HG02588 (cell line): ENCODE measurements at regions not wholly inside any gene's neighbourhood (a gene's known extent, or its start where the extent isn't known, plus 50 kb on each side); places are given as distances from the start of the nearest gene placed in this dataset.
"Not testable (repeated sequence)": the region's sequence is repeated elsewhere in the genome, so short reads cannot be mapped to it uniquely, and the experiment has no call there.

Experiments
- ATAC-seq: cut with Tn5 transposase; IDR thresholded peaks from one replicate; pipeline ENCODE4 v1.9.1; 2021; ENCODE audit warnings: mild to moderate bottlenecking, moderate library complexity; ENCODE audit not compliant: unreplicated experiment

GRCh38 chr9:7739595-7739994, 60.0 kb downstream of the DMAC1 start:
- ATAC-seq = no peak

DNA sequence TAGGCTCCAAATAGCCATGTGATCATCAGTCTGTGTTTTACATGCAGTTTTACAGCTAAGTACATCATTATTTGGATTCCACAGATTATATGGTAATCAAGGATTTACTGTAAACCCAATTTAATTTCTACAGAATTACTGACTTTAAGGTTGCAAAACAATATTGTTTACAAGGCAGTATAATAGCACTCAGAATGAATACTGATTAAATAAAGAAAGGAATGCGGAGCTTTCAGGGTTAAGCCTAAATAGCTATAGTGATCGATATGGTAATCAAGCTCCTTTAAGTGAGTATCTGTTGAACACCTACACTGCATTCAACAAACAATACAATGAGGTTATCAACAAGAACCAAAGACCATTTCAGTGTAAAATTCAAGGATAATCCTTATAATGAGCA, 64.3 kb downstream of the DMAC1 start:
- ATAC-seq = no peak

DNA sequence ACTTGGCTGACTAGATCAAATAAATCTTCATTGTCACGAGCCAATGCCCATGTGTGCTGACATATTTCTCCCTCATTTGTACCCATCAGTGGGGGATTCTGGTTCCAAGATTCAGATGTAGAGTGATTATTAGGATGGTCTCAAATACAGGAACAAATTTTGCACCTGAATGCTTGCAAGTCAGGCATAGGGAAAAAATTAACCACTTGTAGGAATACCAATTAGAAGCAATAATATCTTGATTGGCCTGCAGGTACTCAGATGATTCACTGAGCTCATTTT, 69.5 kb downstream of the DMAC1 start:
- ATAC-seq = no peak

- no peak for ATAC-seq
Measured at GRCh38 chr9:7729371-7730163, 70.0 kb downstream of the DMAC1 start.

DNA sequence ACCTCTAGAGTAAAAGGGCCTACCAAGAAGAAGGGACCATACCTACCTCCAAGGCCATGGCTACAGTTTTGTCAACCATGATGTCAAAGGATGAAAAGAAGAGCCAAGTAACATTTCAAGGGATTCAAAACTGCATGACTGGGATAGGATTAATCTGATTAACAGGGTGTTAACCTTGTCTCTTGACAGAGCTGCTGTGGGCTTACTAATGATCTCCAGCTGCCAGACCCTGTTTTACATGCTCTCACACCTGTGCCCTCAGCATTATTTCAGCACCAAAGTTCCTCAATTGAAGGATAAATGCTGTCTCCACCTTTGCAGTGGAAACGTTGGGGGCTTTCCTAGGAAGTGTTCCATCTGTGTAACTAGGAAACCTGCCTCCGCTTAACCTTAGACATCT, 78.3 kb downstream of the DMAC1 start:
- ATAC-seq = no peak

- ATAC-seq = not testable (repeated sequence)
Measured at GRCh38 chr9:7713088-7713487, 86.5 kb downstream of the DMAC1 start.

DNA sequence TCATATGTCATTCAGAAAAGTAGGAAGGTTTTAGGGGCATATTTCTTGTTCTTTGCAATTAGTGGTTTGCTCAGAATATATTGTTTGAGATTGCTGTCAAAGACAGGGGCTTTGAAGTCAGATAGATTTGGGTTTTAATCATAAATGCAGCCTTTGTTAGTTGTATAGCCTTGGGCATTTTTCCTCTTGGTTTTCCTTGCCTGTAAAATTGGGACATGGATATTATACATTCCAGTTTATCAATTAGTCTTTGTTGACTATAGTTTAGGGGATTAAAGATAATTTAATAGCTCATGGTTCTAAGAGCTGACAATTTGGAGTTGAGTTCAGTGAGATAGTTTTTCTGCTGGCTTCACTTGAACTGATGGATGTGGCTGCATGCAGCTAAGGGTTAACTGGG, 88.9 kb downstream of the DMAC1 start:
- ATAC-seq = no peak

- ATAC-seq = no peak
Measured at GRCh38 chr9:7707934-7708333, 91.6 kb downstream of the DMAC1 start.

- no peak for ATAC-seq
Measured at GRCh38 chr9:7704543-7704942, 95.0 kb downstream of the DMAC1 start.

DNA sequence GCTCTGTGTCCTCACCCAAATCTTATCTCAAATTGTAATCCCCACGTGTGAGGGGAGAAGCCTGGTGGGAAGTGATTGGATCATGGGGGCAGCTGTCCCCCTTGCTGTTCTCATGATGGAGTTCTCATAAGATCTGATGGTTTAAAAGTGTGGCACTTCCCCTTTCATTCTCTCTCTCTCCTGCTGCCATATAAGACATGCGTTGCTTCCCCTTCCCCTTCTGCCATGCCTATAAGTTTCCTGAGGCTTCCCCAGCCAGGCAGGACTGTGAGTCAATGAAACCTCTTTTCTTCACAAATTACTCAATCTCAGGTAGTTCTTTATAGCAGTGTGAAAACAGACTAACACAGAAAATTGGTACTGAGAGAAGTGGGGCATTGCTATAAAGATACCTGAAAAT, 107.7 kb downstream of the DMAC1 start:
- ATAC-seq = no peak

DNA sequence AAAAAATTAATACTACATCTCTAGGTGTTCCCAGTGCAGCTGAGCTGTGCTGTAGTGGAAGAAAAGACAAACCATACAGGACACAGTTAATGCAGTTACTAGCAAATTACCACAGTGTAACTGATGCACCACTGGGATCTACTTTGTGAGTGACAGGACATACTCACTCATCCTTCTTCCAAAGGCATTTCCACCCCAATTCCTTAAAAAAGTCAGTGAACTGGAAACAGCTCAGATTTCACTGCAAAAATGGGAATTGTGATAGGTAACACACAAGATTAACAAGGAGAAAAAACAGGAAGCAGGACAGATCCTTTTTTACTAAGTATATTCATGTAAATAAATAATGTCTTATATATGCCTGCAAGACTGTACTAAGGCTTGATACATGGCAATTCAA, 109.6 kb downstream of the DMAC1 start:
- no peak for ATAC-seq

DNA sequence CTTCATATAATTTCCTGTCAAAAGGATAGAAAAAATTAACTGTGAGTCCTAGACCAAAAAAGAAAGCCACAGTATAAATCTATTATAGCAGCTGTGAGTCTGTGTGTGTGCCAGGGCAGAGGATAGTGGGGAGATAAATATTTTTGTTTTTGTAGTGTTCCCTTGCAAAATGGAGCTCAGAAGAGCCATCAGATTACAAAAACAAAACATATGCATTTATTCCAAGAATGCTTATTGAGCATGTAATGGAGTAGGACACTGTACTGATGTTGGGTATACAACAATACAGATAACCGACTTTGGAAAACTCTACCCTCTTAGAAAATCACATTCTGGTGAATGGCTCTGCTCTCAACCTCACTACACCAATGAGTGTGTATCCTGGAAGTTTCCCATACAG, 111.0 kb downstream of the DMAC1 start:
- no peak for ATAC-seq

GRCh38 chr9:7676609-7677156, 122.9 kb downstream of the DMAC1 start:
- no peak for ATAC-seq

DNA sequence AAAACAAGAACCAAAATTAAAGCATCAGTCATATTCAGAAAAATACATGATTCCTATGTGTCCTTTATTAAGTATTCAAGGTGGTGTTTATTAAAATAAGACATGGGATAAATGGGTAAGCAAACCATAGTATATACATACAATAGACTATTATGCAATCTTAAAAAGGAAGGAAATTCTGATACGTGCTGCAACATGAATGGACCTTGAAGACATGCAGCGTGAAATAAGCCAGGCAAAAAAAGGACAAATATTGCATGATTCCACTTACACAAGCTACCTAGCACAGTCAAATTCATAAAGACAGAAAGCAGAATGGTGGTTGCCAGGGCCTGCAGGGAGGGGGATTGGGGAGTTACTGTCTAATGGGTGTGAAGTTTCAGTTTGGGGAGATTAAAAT, 127.7 kb downstream of the DMAC1 start:
- ATAC-seq = no peak

DNA sequence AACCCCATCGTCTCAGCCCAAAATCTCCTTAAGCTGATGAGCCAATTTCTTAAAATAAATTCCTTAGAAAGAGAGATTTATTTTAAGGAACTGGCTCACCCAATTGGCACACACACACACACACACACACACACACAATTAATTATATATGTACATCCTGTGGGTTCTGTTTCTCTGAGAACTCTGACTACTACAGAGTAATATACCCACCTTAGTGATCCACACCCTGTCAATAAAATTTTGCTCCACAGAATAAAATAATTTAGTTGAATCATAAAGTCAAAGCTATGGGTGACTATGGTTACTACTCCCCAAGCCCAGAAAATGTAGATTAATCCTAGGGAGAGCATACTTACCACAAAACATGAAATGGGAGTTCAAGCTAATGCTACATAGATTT, 131.0 kb downstream of the DMAC1 start:
- ATAC-seq = no peak

DNA sequence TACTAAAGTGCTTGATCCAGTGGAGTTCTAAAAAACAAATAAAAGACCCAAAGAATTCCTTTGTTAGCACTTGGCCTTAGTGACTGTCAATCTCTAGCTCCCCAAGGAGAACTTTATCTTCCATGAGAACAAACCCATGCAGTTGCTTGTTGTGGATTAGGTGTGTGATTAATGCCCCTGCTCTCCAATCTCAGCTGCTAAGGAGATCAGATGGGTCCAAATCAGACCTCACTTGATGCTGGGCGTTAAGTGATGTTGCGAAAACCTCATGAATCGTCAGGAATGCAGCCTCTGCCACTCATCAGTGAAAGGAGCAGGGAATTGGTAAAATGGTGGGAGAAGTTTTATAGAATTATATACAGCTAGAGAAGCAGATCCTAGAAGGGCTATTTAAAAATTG, 133.7 kb downstream of the DMAC1 start:
- ATAC-seq = no peak

- no peak for ATAC-seq
Measured at GRCh38 chr9:7659766-7660165, 139.8 kb downstream of the DMAC1 start.

DNA sequence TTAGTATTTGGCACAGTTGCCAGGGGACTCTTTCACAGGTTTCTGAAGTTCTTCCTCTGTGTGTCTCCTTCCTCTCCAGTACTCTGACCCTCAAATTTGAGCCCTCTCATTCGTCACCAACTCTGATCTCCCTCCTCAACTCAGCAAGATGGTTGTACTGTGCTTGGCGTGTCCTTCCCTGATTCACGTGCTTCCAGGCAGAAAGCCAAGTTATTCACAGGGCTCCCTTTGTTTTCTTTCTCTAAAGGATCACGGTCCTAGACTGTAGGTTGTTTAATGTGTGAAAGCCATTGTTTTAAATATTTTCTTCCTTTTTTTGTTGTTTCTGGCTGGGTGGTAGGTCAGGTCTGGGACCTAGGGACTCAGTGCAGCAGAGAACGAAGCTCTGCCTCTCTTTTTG, 142.9 kb downstream of the DMAC1 start:
- ATAC-seq = no peak

DNA sequence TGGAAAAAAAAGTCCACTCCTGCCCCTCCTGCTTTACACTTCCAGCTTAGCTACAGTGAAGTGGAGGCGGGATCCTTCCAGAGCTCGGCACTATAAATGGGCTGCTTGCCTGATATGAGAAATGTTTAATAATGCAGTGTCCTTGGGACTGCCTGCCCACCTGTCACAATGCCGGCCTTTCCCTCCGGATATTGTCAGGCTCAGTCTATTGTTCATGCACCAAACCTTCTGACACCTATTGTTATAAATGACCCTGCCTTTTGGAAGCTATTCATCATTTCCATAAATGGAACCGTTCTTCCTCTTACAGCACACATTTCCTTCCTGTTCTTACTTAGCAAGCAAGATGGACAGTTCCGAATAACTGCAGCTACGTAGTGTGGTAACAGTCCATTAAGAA, 146.3 kb downstream of the DMAC1 start:
- no peak for ATAC-seq

DNA sequence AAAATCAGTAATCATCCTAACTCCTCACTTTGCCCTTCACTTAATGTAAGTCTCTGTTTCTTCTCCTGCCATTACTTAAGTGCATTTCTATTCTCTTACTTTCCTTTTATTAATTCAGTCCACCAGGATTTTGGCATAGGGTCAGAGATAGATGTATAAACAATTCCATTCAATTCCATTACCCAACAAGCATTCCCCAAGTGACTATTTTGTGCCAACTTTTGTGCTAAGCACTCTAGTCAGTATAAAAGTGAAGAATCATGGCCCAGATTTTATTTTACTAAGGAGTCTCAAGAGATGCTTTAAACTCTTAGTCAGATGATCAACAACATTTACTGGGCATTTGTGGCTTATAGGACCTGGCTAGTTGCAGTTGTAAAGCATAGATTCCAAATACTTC, 159.3 kb downstream of the DMAC1 start:
- ATAC-seq = no peak

DNA sequence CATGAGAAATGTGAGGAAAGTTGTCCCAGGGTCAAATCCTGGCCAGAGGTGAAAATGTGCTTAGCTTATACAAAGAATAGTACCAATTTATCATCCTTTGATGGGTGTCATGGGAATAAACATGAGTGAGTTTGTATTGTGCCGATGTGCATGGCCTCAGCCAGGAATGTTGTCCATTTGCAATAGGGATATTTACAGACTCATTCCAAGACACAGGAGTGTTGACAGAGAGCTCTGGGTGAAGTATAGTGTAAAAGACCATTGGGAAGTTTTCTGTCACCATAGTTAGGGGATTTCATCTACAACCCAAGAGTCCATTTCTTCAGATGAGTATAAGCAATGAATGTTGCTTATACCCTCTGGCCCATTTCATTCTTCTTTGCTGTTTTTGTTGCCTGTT, 160.1 kb downstream of the DMAC1 start:
- no peak for ATAC-seq

DNA sequence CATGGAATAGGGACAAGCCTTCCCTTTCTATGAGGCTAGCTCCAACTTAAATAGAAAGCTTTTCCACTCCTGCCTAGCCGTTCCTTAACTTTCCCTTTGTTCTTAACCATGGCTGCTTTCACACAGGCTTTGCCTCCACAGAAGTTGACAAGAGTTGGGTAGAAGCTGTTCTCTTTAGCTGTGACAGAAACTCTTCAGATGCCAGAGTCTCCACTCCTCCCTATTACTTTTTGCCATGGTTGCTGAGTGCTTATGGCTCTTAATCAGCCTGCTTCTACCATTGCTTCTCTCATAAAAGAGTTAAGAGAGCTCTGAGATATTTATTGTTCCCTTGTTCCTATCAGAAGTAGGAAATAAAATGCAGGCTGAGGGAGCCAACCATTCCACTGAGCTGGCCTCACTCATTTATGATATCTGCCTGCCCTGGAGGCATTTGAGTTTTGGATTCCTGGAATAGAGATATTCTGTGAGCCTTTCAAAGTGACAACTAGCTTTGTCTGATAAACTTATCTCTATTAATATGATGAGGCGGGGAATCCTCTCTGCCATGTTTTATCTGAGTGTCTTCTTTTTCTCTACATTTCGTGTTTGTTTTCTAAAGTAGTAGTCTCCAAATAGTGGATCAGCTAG, 162.6 kb downstream of the DMAC1 start:
- no peak for ATAC-seq

- no peak for ATAC-seq
Measured at GRCh38 chr9:7636309-7636708, 163.3 kb downstream of the DMAC1 start.
